HL-60 (cell line): ENCODE measurements at regions not wholly inside any gene's neighbourhood (a gene's known extent, or its start where the extent isn't known, plus 50 kb on each side); places are given as distances from the start of the nearest gene placed in this dataset.

Experiments used
- GABPA ChIP-seq: IDR thresholded peaks from 2 replicates; pipeline ENCODE4 v1.6.1; 2012; ENCODE audit warnings: low read depth
- POLR2AphosphoS5 ChIP-seq: IDR thresholded peaks from 2 replicates; pipeline ENCODE4 v1.6.1; 2012; ENCODE audit warnings: low read depth
- REST ChIP-seq: IDR thresholded peaks from 2 replicates; pipeline ENCODE4 v1.6.1; 2012; ENCODE audit warnings: low read depth; ENCODE audit not compliant: insufficient replicate concordance
- SPI1 ChIP-seq: IDR thresholded peaks from 2 replicates; pipeline ENCODE4 v1.6.1; 2012; ENCODE audit warnings: low read depth, mild to moderate bottlenecking, borderline replicate concordance
- TF ChIP-seq, protein P1 (sequence below): IDR thresholded peaks from one replicate; pipeline ENCODE4 v1.5.1; 2011; ENCODE audit warnings: low read length, control low read depth, inconsistent platforms; ENCODE audit not compliant: insufficient read depth

GRCh38 chr1:188241629-188242028 lies 1412.9 kb downstream of the PLA2G4A start:
- no peak for TF ChIP-seq POLR2AphosphoS5
- TF ChIP-seq, protein P1, sequence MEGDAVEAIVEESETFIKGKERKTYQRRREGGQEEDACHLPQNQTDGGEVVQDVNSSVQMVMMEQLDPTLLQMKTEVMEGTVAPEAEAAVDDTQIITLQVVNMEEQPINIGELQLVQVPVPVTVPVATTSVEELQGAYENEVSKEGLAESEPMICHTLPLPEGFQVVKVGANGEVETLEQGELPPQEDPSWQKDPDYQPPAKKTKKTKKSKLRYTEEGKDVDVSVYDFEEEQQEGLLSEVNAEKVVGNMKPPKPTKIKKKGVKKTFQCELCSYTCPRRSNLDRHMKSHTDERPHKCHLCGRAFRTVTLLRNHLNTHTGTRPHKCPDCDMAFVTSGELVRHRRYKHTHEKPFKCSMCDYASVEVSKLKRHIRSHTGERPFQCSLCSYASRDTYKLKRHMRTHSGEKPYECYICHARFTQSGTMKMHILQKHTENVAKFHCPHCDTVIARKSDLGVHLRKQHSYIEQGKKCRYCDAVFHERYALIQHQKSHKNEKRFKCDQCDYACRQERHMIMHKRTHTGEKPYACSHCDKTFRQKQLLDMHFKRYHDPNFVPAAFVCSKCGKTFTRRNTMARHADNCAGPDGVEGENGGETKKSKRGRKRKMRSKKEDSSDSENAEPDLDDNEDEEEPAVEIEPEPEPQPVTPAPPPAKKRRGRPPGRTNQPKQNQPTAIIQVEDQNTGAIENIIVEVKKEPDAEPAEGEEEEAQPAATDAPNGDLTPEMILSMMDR: no peak
- no peak for TF ChIP-seq REST
- TF ChIP-seq SPI1: no peak
- TF ChIP-seq GABPA: no peak
